ENCODE measurements at regions not wholly inside any gene's neighbourhood (a gene's known extent, or its start where the extent isn't known, plus 50 kb on each side); places are given as distances from the start of the nearest gene placed in this dataset. TPM values are rescaled to one million over a fixed set of nuclear protein-coding genes. Genes with fewer than 3 reads are reported as not detected.

DNA sequence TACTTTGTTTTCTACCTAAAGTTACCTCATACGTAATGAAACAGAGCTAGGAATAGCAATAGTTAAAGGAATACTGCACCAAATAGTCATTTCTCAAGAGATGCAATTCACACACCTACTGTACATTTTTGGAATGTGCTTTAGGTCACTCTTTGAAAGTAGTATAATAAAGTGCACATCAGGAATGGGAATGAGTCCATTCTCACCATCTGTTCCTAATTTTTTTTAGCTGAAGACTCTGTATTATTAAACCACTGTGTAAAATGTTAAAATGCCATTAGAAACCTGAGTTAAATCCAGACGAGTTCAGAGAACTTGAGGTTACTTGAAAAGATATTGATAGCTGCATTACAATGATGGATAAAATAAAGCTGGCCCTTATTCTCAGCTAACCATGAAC is 51.9 kb upstream of the EPHA7 start:
- Histone ChIP-seq H3K36me3 (no peaks in the 10 kb centered on the region), H3K4me3 (no peak overlapping the region), H3K27me3 (no peaks in the 10 kb centered on the region), H3K4me1 (no peaks in the 10 kb centered on the region), H3K27ac (no peak overlapping the region), H3K9me3 (no peaks in the 10 kb centered on the region)
- intact Hi-C loops (cut with DNase I): no loop called here
- TF ChIP-seq POLR2AphosphoS5 (IDR thresholded peaks at IDR 0.05; ENCODE audit: insufficient read depth in 1 of 2, low read depth in 1 of 2): no peak
- no peak for TF ChIP-seq POLR2A (IDR thresholded peaks at IDR 0.05)
- no peak for TF ChIP-seq CTCF (IDR thresholded peaks at IDR 0.05)
- DNase-seq (ENCODE audit: extremely low spot score in 2 of 2): no peak

Small RNAs in the stretch of these regions (small RNA-seq; reads per million reads assigned to genes)
- gene AL078595.1 (not detected), gene RF00425 (not detected)
